ENCODE measurements at regions not wholly inside any gene's neighbourhood (a gene's known extent, or its start where the extent isn't known, plus 50 kb on each side); places are given as distances from the start of the nearest gene placed in this dataset.

DNA sequence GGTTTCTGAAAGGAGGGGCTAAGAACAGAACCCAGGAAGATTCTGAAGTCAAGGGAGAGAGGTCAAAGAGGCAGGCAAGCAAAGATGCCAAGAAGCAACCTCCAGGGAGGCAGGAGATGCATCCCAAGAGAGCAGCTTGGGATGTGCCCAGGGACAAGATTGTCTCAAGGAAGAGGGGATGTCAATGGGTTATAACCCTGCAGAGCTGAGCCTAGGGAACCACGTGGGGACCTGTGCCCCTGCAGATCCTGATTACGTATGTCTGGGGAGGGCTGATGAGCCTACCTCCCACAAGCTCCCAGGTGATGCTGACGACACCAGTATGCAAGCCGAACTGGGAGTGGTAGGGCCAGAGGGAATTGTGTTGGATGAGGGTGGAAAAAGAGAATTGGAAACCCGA lies 70.9 kb upstream of the IRS2 start:
- no peak for TF ChIP-seq EZH2 (IDR thresholded peaks at IDR 0.05; ENCODE audit: insufficient read depth, poor library complexity, severe bottlenecking)
- no peak for TF ChIP-seq EZH2phosphoT487 (IDR thresholded peaks at IDR 0.05; ENCODE audit: insufficient read depth, low read depth)

Data from GM23248 (cell line).